ENCODE measurements at regions not wholly inside any gene's neighbourhood (a gene's known extent, or its start where the extent isn't known, plus 50 kb on each side); places are given as distances from the start of the nearest gene placed in this dataset.

GRCh38 chr9:100698945-100699344 lies 121.1 kb downstream of the CAVIN4 start:
- TF ChIP-seq CTCF (conservative IDR thresholded peaks at IDR 0.05) (no peak), ZFX (IDR thresholded peaks at IDR 0.05) (no peak)

All from C4-2B (cell line).